Astrocyte of the spinal cord (primary cell): ENCODE measurements at regions not wholly inside any gene's neighbourhood (a gene's known extent, or its start where the extent isn't known, plus 50 kb on each side); places are given as distances from the start of the nearest gene placed in this dataset.

Source experiments
- DNase-seq: peaks from one replicate; pipeline ENCODE4 v3.0.0; 2011; ENCODE audit warnings: low read depth, low spot score
- H3K4me3 ChIP-seq: 2 replicates; pipeline ENCODE4 v1.5.1; 2011; ENCODE audit warnings: low read depth, mild to moderate bottlenecking, low read length, moderate library complexity
- CTCF ChIP-seq: IDR thresholded peaks from 2 replicates; pipeline ENCODE4 v1.5.1; 2012; ENCODE audit warnings: low read depth, mild to moderate bottlenecking, low read length, inconsistent platforms
- in situ Hi-C: cut with HindIII; loops from 2 replicates; pipeline ENCODE4 v1.10.0; 2017; ENCODE audit warnings: low sequenced_read_pairs

DNA sequence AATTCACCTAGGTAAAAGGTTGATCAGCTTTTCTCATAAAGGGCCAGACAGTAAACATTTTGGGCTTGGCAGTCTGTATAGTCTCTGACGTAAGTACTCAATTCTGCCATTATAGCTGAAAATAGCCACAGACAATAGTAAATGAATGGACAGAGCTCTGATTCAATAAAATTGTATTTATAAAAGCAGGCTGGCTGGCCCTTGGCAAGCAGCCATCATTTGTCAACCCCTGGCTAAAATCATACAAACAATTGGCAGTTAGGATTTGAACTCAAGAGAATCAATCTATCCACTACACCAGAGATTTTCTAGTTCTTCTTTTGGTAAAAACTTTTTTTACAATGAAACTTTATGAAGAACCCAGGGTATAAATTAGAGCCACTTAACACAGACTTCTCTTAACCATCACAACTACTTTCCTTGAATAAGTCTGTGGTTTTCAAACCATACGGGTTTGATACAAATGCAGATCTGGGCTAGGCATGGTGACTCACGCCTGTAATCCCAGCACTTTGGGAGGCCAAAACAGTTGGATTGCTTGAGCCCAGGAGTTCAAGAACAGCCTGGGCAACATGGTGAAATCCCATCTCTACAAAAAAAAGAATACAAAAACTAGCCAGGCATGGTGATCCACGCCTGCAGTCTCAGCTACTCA lies 124.5 kb downstream of the SLC16A9 start:
- in situ Hi-C loops = no loop called here
- H3K4me3 ChIP-seq = no peak overlapping the region
- TF ChIP-seq CTCF = no peak
- DNase-seq = peak; percentile 53

- in situ Hi-C loops = no loop called here
- no peak for DNase-seq
- no peak overlapping the region for H3K4me3 ChIP-seq
- TF ChIP-seq CTCF = no peak
Observed at GRCh38 chr10:59582780-59583179, 126.9 kb downstream of the SLC16A9 start.

- in situ Hi-C loops = no loop called here
- no peak for DNase-seq
- no peak for TF ChIP-seq CTCF
- H3K4me3 ChIP-seq = no peak overlapping the region
Observed at GRCh38 chr10:59582058-59582457, 127.6 kb downstream of the SLC16A9 start.

DNA sequence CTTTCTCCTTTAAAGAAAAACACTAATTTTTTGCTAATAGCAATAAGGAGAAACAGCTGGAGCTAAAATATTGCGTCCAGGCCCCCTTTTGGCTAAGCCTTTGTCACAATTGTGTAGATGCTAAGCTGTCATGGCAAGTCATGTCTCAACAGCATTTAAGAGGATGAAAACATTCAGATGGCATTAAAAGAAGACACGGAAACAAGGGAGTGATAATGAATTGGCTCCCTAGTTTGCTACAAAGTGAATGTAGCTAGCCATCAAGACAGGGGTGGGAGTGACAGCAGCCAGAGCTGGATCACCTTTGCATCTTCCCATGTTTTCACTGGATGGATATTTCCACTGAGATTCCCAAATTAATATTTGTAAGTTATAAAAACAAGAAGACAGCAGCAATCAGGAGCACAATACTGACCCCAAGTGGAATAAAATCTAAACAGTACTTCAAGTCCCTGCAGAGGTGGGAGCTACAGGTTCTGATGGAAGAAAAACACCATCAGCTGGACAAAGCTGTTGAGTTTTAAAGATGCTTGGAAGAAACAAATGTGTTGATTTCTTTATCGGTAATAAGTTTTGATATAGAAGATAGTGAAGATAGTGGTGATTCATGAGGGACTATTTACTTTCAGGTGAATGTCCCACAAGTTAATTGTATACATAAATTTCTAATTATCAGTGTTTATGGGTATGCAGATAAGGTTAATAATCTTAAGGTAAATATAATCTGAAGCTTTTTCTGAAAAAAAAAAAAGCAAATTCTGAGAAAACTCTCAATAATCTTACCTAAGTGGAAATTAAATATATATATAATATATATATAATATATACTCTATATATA lies 129.4 kb downstream of the SLC16A9 start:
- peak; percentile 63 for DNase-seq
- H3K4me3 ChIP-seq = no peak overlapping the region
- in situ Hi-C loops = no loop called here
- peak; percentile 55 for TF ChIP-seq CTCF

- no peak overlapping the region for H3K4me3 ChIP-seq
- in situ Hi-C loops = no loop called here
- DNase-seq = no peak
- no peak for TF ChIP-seq CTCF
Observed at GRCh38 chr10:59578741-59579140, 130.9 kb downstream of the SLC16A9 start.

DNA sequence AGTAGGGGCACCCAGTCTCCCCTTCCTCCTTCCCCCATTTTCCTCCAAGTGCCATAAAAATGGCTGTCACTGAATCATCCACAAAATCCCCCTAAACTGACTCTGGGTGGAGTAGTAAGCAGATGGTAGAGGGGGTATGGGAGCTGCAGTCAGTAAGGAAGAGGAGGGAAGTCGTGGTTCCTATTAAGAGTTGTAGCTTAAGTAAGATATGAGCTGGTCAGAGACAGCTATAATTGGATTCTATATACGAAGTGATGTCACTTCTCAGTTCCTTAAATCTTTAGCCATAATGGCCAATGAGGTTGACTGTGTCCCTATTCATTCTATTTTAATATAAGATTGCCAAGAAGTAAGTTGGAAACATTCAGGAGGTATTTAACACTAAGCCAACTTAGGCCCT lies 131.7 kb downstream of the SLC16A9 start:
- no peak for DNase-seq
- TF ChIP-seq CTCF = no peak
- in situ Hi-C loops = no loop called here
- H3K4me3 ChIP-seq = no peak overlapping the region
